Tongue (tissue), 1 donor: ENCODE measurements at regions not wholly inside any gene's neighbourhood (a gene's known extent, or its start where the extent isn't known, plus 50 kb on each side); places are given as distances from the start of the nearest gene placed in this dataset.
"Not testable (repeated sequence)": the region's sequence is repeated elsewhere in the genome, so short reads cannot be mapped to it uniquely, and the experiment has no call there.

Source experiments
- DNase-seq: peaks from one replicate; pipeline ENCODE4 v3.0.0-alpha.2; 2015

GRCh38 chr17:72175787-72176515 is 55.1 kb downstream of the SOX9 start:
- peak; percentile 91 for DNase-seq

- no peak for DNase-seq
These were observed 55.7 kb downstream of the SOX9 start for GRCh38 chr17:72176516-72176851.

- no peak for DNase-seq
These were observed 56.3 kb downstream of the SOX9 start for GRCh38 chr17:72176951-72177660.

GRCh38 chr17:72177738-72178137 is 56.9 kb downstream of the SOX9 start:
- no peak for DNase-seq

GRCh38 chr17:72182371-72182873 is 61.6 kb downstream of the SOX9 start:
- DNase-seq = no peak

GRCh38 chr17:72183194-72183685 is 62.4 kb downstream of the SOX9 start:
- DNase-seq = no peak

GRCh38 chr17:72184805-72185204 is 64.0 kb downstream of the SOX9 start:
- no peak for DNase-seq

- DNase-seq = peak; percentile 54
These were observed 64.7 kb downstream of the SOX9 start for GRCh38 chr17:72185564-72185963.

- peak; percentile 95 for DNase-seq
These were observed 66.7 kb downstream of the SOX9 start for GRCh38 chr17:72187556-72187955.

GRCh38 chr17:72188801-72189200 is 68.0 kb downstream of the SOX9 start:
- no peak for DNase-seq

GRCh38 chr17:72189768-72190593 is 69.2 kb downstream of the SOX9 start:
- no peak for DNase-seq

- no peak for DNase-seq
These were observed 70.5 kb downstream of the SOX9 start for GRCh38 chr17:72191356-72191755.

- DNase-seq = no peak
These were observed 71.3 kb downstream of the SOX9 start for GRCh38 chr17:72191921-72192799.

GRCh38 chr17:72192800-72193192 is 72.0 kb downstream of the SOX9 start:
- no peak for DNase-seq

- DNase-seq = no peak
These were observed 72.7 kb downstream of the SOX9 start for GRCh38 chr17:72193391-72194106.

GRCh38 chr17:72194107-72194440 is 73.3 kb downstream of the SOX9 start:
- DNase-seq = not testable (repeated sequence)

- no peak for DNase-seq
These were observed 78.4 kb downstream of the SOX9 start for GRCh38 chr17:72199256-72199655.

- peak; percentile 53 for DNase-seq
These were observed 83.9 kb downstream of the SOX9 start for GRCh38 chr17:72204742-72205141.

GRCh38 chr17:72205357-72205756 is 84.5 kb downstream of the SOX9 start:
- DNase-seq = peak; percentile 91

- no peak for DNase-seq
These were observed 85.0 kb downstream of the SOX9 start for GRCh38 chr17:72205822-72206221.

- DNase-seq = no peak
These were observed 85.6 kb downstream of the SOX9 start for GRCh38 chr17:72206376-72206775.
